SK-N-MC (cell line): ENCODE measurements at regions not wholly inside any gene's neighbourhood (a gene's known extent, or its start where the extent isn't known, plus 50 kb on each side); places are given as distances from the start of the nearest gene placed in this dataset.

Source experiments
- EZH2 ChIP-seq: fragments of 200-600 bp; sonication (generic); IDR thresholded peaks from one replicate; pipeline ENCODE4 v1.6.1; 2017; ENCODE audit warnings: antibody characterized with exemption
- POLR2AphosphoS5 ChIP-seq: IDR thresholded peaks from 2 replicates; pipeline ENCODE4 v1.6.1; 2012; ENCODE audit warnings: mild to moderate bottlenecking, low read depth, low read length, borderline replicate concordance

- TF ChIP-seq EZH2: no peak
- no peak for TF ChIP-seq POLR2AphosphoS5
Measured at GRCh38 chr4:60683357-60683756, 516.8 kb upstream of the ADGRL3 start.
